ENCODE measurements at regions not wholly inside any gene's neighbourhood (a gene's known extent, or its start where the extent isn't known, plus 50 kb on each side); places are given as distances from the start of the nearest gene placed in this dataset.
A peak's percentile ranks its signal among the peaks of the same experiment; 100 is the strongest.
"Not testable (repeated sequence)": the region's sequence is repeated elsewhere in the genome, so short reads cannot be mapped to it uniquely, and the experiment has no call there.

GRCh38 chr18:75691483-75691882 lies 264.0 kb upstream of the SMIM21 start:
- no peak overlapping the region for H3K27ac Mint-ChIP-seq (ENCODE audit: low read depth, unreplicated experiment)
- ChIA-PET POLR2A (no interaction called here), CTCF (no interaction called here)
- no peak for TF ChIP-seq CTCF (IDR thresholded peaks at IDR 0.05; ENCODE audit: unreplicated experiment)
- DNase-seq (ENCODE audit: unreplicated experiment): no peak
- no peaks in the 10 kb centered on the region for H3K9me3 Mint-ChIP-seq (ENCODE audit: unreplicated experiment)
- intact Hi-C loops (cut with micrococcal nuclease): no loop called here
- peaks cover 7% of the 10 kb centered on the region for H3K4me1 Mint-ChIP-seq (ENCODE audit: insufficient read depth, unreplicated experiment)
- BruUV-seq (replicated peaks): no TSS peak
- peaks cover 6% of the 10 kb centered on the region for H3K36me3 Mint-ChIP-seq (ENCODE audit: insufficient read depth, unreplicated experiment)
- H3K27me3 Mint-ChIP-seq (ENCODE audit: insufficient read depth, unreplicated experiment): no peaks in the 10 kb centered on the region
- no peak overlapping the region for H3K4me3 Mint-ChIP-seq (ENCODE audit: unreplicated experiment)

- BruUV-seq (replicated peaks); intact Hi-C loops (cut with micrococcal nuclease); DNase-seq (ENCODE audit: unreplicated experiment); H3K4me1 Mint-ChIP-seq (ENCODE audit: insufficient read depth, unreplicated experiment); H3K4me3 Mint-ChIP-seq (ENCODE audit: unreplicated experiment); H3K9me3 Mint-ChIP-seq (ENCODE audit: unreplicated experiment); H3K27me3 Mint-ChIP-seq (ENCODE audit: insufficient read depth, unreplicated experiment); H3K36me3 Mint-ChIP-seq (ENCODE audit: insufficient read depth, unreplicated experiment); H3K27ac Mint-ChIP-seq (ENCODE audit: low read depth, unreplicated experiment); POLR2A ChIA-PET; CTCF ChIA-PET: not testable (repeated sequence)
Observed at GRCh38 chr18:75690283-75690682, 262.8 kb upstream of the SMIM21 start.

- no peaks in the 10 kb centered on the region for H3K36me3 Mint-ChIP-seq (ENCODE audit: insufficient read depth, unreplicated experiment)
- H3K4me1 Mint-ChIP-seq (ENCODE audit: insufficient read depth, unreplicated experiment): peaks cover 9% of the 10 kb centered on the region
- intact Hi-C loops (cut with micrococcal nuclease): no loop called here
- no peaks in the 10 kb centered on the region for H3K9me3 Mint-ChIP-seq (ENCODE audit: unreplicated experiment)
- peak; percentile 25 for DNase-seq (ENCODE audit: unreplicated experiment)
- no peak overlapping the region for H3K27ac Mint-ChIP-seq (ENCODE audit: low read depth, unreplicated experiment)
- CTCF ChIA-PET: no interaction called here
- POLR2A ChIA-PET: no interaction called here
- no peaks in the 10 kb centered on the region for H3K27me3 Mint-ChIP-seq (ENCODE audit: insufficient read depth, unreplicated experiment)
- no peak for TF ChIP-seq CTCF (IDR thresholded peaks at IDR 0.05; ENCODE audit: unreplicated experiment)
- BruUV-seq (replicated peaks): no TSS peak
- no peak overlapping the region for H3K4me3 Mint-ChIP-seq (ENCODE audit: unreplicated experiment)
Observed at GRCh38 chr18:75687626-75688025, 260.1 kb upstream of the SMIM21 start.

- TF ChIP-seq CTCF (IDR thresholded peaks at IDR 0.05; ENCODE audit: unreplicated experiment): no peak
- peaks cover 15% of the 10 kb centered on the region for H3K4me1 Mint-ChIP-seq (ENCODE audit: insufficient read depth, unreplicated experiment)
- no peaks in the 10 kb centered on the region for H3K27me3 Mint-ChIP-seq (ENCODE audit: insufficient read depth, unreplicated experiment)
- BruUV-seq (replicated peaks): no TSS peak
- ChIA-PET POLR2A (no interaction called here), CTCF (no interaction called here)
- H3K36me3 Mint-ChIP-seq (ENCODE audit: insufficient read depth, unreplicated experiment): no peaks in the 10 kb centered on the region
- DNase-seq (ENCODE audit: unreplicated experiment): no peak
- H3K27ac Mint-ChIP-seq (ENCODE audit: low read depth, unreplicated experiment): no peak overlapping the region
- intact Hi-C loops (cut with micrococcal nuclease): no loop called here
- no peaks in the 10 kb centered on the region for H3K9me3 Mint-ChIP-seq (ENCODE audit: unreplicated experiment)
- H3K4me3 Mint-ChIP-seq (ENCODE audit: unreplicated experiment): no peak overlapping the region
Observed at GRCh38 chr18:75683426-75683825, 255.9 kb upstream of the SMIM21 start.

- no peaks in the 10 kb centered on the region for H3K27me3 Mint-ChIP-seq (ENCODE audit: insufficient read depth, unreplicated experiment)
- TF ChIP-seq CTCF (IDR thresholded peaks at IDR 0.05; ENCODE audit: unreplicated experiment): no peak
- H3K27ac Mint-ChIP-seq (ENCODE audit: low read depth, unreplicated experiment): no peak overlapping the region
- ChIA-PET CTCF (interaction anchor here (0.5 kb wide), 1 partner anchor 354 kb away, joined by 5 read pairs; no protein-coding TSS in a partner anchor), POLR2A (no interaction called here)
- H3K4me1 Mint-ChIP-seq (ENCODE audit: insufficient read depth, unreplicated experiment): peaks cover 14% of the 10 kb centered on the region
- H3K36me3 Mint-ChIP-seq (ENCODE audit: insufficient read depth, unreplicated experiment): no peaks in the 10 kb centered on the region
- BruUV-seq (replicated peaks): no TSS peak
- no peak overlapping the region for H3K4me3 Mint-ChIP-seq (ENCODE audit: unreplicated experiment)
- intact Hi-C loops (cut with micrococcal nuclease): no loop called here
- DNase-seq (ENCODE audit: unreplicated experiment): no peak
- no peaks in the 10 kb centered on the region for H3K9me3 Mint-ChIP-seq (ENCODE audit: unreplicated experiment)
Observed at GRCh38 chr18:75681538-75682115, 254.1 kb upstream of the SMIM21 start.

Data from MCF 10A (cell line).